Smooth muscle cell of the brain vasculature (primary cell): ENCODE measurements at regions not wholly inside any gene's neighbourhood (a gene's known extent, or its start where the extent isn't known, plus 50 kb on each side); places are given as distances from the start of the nearest gene placed in this dataset.
A peak's percentile ranks its signal among the peaks of the same experiment; 100 is the strongest.

Experiments
- DNase-seq: peaks from one replicate; pipeline ENCODE4 v3.0.0-alpha.2; 2012; ENCODE audit warnings: low read depth, low spot score

DNA sequence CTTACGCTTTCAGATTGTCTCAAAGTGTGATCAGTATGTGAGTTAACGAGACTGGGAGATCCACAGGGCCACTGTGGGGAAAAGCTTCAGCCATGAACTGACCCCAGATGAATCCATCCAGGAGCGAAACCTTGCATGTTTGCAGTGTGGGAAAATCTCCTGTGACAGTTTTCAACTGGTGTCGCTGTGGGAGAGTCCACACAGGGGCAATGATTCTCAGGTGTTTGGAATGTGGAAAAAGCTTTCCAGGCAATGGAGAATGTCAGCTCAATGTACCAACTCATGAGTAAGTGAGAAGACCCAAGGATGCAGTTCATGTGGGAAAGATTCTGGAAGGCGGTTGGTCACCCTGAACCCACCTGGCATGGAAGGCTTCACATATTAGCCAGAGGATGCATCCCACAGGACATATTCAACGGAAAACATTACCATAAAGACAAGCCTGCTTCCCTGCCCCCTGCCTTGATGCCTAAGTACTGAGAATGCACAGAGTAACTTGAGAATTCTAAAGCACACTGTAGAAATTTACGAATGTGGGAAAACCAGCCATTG lies 204.1 kb upstream of the BMPER start:
- DNase-seq: no peak

DNA sequence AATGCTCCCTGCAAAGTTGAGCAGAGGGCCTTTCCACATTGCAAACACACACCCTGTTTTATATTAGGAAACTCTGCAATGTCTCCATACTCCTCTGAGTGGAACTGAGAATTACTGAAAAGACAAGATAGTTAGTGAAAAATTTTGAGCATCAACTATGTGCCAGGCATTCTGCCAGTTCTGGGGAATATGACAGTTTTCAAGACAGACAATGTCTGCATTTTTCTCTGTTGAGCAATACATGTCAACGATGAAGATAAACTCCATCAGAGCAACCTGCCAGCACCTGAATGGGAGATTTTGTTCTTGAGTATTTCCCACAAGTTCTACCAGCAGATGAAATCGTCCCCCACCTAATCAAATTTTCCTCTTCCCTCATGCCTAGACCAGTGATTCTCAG lies 203.4 kb upstream of the BMPER start:
- DNase-seq: no peak

DNA sequence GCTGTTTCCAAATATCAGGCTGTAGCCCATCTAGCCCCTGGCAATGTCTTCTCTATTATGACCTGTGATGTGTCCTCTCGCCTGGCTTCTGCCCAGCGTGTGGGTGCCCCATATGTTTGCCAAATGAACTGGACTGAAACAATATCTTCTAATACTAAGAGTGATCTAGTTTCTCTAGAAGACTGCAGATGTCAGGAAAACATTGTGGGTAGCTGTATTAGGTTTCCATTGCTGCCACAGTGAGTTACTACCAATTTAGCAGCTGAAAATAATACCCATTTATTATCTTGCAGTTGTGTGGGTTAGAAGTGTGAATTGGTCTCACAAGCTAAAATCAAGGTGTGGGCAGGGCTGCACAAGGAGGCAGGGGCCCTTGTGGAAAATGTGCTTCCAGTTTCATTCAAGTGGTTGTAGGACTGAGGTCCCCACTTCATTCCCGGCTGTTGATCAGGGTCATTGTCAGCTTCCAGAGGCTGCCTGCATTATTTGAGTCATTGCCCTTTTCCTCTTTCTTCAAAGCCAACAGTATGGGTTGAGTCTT lies 202.8 kb upstream of the BMPER start:
- no peak for DNase-seq

DNA sequence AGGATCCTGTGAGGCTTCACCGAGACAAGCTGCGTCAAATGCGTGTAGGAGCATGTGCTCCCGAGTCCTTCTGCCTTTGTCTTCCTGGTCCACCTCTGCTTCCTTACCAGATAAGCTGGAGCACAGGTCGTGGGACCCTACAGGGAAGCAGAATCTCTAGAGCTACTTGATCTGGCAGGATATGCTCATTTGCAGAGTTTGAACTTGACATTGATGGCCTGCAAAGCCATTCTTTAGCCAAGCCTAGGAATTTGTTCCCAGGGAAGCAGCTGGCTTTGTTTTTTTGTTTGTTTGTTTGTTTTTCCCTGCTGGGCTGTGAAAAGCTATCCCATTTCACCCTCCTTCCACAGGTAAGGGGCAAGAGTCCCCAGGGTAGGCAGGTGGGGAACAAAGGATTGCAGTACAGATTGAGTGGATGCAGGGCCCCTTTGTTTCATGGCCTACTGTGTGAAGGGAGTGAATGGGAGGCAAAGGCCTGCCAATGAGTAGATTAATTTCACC lies 200.0 kb upstream of the BMPER start:
- no peak for DNase-seq

GRCh38 chr7:33706186-33706585 lies 199.2 kb upstream of the BMPER start:
- DNase-seq: no peak

DNA sequence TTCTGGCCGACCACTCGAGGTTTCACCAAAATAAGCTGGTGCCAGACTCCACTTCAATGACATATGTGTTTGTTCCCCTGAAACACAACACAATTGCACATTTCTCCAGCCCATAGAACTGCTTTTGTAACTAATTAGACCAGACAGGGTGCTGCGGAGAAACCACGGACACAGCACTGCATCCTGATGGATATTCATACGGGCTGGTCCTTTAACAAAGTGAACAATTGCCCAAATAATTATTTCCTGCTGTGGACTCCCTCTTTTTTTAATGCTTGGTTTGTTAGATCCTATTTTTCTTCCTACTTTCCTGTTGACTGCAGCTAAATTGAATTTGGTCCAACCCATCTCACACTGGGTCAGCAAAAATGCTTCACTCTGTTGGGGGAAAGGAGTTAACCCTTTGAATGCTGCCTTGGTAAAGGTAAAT lies 198.6 kb upstream of the BMPER start:
- DNase-seq: no peak

GRCh38 chr7:33707427-33707826 lies 197.9 kb upstream of the BMPER start:
- DNase-seq: no peak

GRCh38 chr7:33710608-33711007 lies 194.7 kb upstream of the BMPER start:
- DNase-seq: no peak

GRCh38 chr7:33711231-33712019 lies 193.9 kb upstream of the BMPER start:
- no peak for DNase-seq

DNA sequence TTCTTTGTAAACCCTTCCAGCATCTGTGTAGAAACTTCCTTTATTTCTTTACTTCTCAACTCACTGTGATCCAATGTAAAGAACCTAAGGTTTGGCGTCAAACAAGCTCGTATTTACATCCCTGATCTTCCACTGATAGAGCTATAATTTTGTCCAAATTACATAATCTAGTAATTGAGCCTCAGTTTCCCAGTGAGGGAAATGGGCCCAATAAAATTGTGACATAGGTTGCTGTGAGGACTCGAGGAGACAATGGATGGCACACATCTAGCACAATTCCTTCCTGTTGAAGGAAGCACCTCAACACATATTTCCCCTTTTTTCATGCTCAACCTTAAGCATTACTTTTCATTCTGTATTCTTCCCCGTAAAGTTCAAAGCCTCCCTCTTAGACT lies 193.3 kb upstream of the BMPER start:
- no peak for DNase-seq

DNA sequence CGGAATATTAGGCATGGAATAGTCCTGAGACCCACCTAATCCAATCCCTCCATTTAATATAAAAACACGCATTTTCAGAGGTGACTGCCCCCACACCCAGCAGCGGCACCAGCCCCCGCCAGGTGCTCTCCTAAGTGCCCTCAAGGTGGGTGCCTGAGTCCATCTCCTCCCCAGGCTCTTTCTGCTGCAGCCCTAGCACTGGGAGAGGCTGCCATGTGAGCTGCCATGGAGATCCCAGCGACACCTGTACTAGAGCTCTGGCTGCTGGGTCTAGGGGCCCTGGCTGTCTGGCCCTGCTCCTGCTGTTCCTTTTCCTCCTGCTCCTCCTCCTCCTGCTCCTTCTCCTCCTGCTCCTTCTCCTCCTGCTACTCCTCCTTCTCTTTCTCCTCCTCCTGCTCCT lies 191.1 kb upstream of the BMPER start:
- DNase-seq: no peak

DNA sequence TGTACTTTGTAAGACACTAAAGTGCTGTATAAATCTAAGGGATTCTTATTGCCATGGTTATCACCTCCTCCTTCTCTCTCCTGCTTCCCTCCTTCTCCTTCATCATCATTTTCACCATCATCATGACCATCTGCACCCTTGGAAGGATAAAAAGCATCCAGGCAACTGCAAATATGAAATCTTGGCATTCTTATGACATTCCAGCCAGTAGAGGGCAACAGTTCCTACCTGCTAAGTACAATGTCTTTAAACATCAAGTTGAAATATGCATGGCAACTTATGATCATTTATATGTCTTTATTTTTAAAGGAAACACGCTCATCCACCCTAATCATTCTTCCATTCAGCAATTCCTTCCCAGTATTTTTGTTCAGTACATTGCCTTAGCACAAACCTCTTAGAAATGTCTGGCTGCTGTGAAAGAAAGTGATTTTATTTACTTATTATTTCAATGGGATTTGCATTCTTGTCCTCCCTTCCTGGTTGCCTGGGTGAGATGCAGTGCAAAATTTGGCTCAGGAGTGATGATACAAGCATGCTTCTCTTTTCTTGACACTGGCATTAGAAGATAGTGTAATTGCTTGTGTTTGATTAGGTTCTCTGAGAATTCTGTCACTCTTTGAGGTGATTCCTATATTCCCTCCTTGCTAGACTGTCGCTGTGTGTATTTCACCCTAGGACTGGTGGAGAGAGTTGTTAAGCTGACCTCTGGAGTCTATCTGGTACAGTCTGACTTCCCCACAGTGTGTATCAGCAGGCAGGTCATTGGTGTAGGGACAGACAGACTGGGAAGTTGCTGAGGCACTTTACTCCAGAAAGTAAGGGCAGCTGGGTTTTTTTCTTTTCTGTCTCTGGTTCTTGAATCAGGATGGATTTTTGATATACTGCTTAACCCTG lies 188.5 kb upstream of the BMPER start:
- peak; percentile 29 for DNase-seq

- DNase-seq: no peak
Measured at GRCh38 chr7:33719059-33719581, 186.2 kb upstream of the BMPER start.

DNA sequence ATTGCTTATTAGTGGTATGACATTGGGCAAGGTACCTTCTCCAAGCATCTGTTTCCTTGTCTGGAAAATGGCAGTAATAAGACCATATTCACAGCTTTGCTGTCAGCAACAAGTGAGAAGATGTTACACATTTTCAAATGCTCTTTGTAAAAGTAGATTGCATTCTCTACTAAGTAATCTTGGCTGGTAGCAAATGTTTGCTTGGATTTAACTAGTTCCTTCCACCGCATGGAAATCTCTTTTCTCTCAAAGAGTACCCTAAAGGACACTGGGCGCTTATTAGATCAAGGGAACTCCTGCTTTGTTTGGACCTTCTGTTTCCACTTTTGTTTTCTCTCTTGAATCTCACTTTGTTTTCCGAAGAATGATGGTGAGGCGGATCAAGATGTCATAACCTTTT lies 185.2 kb upstream of the BMPER start:
- DNase-seq: no peak

DNA sequence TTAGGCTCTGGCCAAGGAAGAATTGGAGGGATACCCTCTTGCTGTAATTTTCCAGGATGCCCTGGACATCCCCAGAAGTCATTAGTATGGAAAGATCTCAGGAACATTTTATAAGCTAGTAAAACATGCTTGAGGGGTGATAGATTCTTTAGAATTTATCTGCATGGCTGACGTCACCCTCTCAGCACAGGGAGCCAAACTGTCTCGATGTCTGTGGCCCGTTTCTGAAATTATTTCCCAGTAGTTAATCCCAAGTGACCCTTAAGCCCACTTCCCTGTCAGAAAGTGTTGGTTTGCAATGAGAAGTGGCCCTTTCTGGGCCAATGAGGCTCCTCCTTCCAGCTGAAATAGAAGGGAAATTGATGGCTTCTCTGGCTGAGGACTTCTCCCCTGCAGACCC lies 184.5 kb upstream of the BMPER start:
- no peak for DNase-seq

GRCh38 chr7:33721895-33722294 lies 183.4 kb upstream of the BMPER start:
- DNase-seq: no peak

DNA sequence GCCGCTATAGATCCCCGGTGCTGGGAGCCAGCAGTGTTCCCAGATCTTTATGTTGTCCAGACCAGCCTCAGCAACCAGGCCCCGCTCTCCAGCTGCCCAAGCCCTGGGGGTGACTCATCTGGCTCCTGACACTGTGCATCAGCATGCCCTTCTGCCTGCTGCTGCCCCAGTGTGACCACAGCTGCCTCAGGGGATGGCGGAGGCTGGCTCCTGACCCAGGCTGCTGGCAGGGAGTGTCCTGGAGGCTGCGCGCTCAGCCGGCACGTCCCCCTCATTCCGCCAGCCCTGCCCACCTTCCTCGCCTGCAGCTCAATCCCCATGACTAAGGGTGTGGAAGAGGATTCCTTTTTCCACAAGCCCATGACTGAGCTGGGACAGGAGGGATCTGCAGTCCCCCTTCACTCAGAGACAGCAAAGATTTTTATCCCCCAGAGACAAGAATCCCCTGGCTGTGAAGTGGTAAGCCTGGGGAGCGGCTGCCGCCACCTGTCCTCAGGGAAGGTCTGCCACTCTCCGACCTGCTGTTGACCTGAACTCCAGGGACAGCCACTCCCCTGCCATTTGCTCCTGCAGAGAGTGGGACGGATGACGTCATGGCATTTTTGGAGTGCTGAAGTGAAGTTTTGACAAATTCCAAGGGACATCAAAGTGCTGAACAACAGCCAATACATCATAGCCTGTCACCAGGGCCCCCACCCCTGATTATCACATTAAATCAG lies 182.8 kb upstream of the BMPER start:
- peak; percentile 40 for DNase-seq

- no peak for DNase-seq
Measured at GRCh38 chr7:33724201-33724600, 181.1 kb upstream of the BMPER start.

DNA sequence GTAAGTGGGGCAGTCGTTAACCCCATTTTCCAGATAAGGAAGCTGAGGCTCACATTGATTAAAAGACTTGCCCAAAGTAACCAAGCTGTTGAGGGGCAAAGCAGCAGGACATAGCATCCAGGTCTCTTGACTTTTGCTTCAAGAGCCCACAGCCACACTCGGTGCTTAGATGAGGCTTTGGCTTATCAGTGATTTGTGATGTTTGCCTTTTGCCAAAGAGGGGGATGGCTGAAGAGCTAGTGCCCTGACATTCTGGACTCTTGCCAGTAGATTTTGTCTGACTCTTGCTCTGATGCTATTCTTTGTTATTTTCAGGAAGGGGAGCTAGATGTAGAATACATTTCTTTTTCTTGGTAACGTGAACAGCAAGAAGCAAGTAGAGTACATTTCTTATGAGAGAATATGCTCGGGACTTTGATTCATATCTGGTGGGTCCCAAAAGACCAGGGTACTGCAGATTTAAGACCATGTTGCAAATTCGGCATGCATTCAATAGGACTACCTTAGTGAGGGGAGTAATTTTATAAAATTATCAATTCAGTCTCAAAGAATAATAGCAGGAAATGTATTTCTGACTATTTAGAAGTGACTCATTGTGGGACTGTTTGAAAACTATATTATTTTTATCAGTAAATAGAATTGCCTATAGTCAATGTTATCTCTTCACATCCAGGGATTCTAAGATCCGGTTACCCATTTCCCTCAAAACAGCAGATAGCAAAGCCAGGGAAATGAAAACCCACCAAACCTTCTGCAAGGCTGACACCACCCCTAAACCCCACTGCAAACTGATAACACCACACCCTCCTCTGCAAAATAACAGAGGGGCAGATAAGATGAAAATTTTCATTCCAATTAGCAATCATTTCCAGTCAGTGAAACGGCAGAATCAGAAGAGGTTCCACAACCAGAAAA lies 180.0 kb upstream of the BMPER start:
- DNase-seq: no peak

GRCh38 chr7:33726582-33726981 lies 178.8 kb upstream of the BMPER start:
- no peak for DNase-seq
